ENCODE measurements at regions not wholly inside any gene's neighbourhood (a gene's known extent, or its start where the extent isn't known, plus 50 kb on each side); places are given as distances from the start of the nearest gene placed in this dataset.
"Not testable (repeated sequence)": the region's sequence is repeated elsewhere in the genome, so short reads cannot be mapped to it uniquely, and the experiment has no call there.

DNA sequence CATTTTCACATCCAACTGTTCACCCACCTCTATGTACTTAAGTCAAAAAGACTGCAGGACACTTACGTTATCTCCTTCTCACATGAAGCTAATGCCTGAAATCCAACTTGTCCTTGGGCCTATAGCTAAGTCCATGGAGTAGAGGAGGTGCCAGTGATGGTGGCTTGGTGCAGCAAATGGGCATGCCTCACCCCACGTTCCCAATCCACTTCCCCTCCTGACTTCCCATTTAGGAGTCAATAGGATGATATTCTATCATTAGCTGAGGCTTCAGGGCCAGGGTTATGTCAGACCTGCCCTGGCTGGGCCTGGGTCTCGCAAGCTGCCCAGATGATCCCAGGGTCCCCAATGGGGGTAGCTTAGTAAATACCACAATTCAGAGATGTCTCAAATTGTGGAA, 410.4 kb downstream of the MAFB start:
- DNase-seq (ENCODE audit: low spot score), result no peak

DNA sequence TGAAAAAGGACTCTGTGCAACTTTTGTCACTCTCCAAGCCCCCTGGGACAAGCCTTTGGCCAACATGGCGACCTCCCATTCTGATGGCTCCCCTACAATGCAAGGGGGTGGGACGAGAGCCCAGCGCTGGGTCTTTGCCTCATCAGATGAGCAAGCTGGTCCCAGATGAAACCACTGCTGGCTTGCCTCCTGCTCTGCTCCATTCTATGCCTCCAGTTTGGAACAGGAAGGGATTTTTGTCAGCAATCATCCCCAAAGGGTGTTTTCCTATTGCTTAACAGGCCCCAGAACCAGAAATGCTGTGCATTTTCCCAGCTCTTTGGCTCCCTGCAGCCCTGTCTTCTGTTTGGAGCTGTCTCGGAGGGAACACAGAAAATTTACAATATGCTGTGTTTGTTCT, 412.7 kb downstream of the MAFB start:
- no peak for DNase-seq (ENCODE audit: low spot score)

DNA sequence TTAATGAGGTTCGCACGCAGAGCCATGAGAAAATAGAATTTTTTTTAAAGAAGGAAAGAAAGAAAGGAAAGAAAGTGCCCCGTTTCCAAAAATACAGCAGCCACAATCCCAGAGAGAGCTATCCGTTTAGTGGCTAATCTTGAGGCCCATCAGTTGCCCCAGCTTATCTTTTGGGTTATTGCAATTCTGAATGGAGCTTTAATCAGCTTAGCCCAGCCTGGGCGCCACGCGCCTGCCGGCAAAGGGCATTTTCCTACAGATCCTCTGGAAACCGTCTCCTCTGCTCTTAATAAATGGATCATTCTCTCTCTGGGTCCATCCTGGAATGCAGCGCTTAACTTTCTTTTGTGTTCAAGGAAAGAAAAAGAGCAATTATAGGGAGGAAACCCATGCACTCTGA, 413.3 kb downstream of the MAFB start:
- no peak for DNase-seq (ENCODE audit: low spot score)

DNA sequence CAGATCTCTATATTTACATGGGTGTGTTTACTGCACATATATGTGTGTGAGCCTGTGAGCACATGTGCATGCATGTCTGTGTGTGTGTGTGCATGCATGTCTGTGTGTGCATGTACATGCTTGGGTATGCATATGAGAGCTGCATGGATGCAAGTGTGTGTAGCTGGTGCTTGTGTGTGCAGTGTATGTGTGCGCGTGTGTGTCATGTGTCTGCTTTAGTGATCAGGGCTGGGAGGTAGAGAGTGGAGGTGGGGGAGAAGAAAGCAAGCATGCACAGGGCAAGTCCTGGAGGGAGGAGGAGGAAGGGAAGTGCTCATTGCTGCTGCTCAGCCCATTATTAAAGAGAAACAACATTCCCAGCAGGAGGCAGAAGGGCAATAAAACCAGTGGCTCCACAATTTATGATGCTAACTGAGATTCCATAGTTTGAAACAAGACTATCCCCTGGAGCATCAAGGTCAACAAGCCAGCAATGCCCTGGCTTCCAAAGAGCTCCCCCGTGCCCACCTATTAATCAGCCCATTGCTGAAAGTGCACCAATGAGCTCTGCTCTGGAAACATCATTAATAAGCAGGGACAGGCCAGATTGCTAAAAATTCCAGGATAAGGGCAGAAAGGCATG, 414.0 kb downstream of the MAFB start:
- DNase-seq (ENCODE audit: low spot score), result no peak

GRCh38 chr20:40269274-40269673, 419.8 kb downstream of the MAFB start:
- DNase-seq (ENCODE audit: low spot score), result not testable (repeated sequence)

GRCh38 chr20:40268321-40269075, 420.5 kb downstream of the MAFB start:
- DNase-seq (ENCODE audit: low spot score), result no peak

GRCh38 chr20:40265825-40266533, 423.1 kb downstream of the MAFB start:
- peak; percentile 11 for DNase-seq (ENCODE audit: low spot score)

- DNase-seq (ENCODE audit: low spot score), result no peak
Observed at GRCh38 chr20:40262219-40262618, 426.8 kb downstream of the MAFB start.

- DNase-seq (ENCODE audit: low spot score), result no peak
Observed at GRCh38 chr20:40258931-40259330, 430.1 kb downstream of the MAFB start.

DNA sequence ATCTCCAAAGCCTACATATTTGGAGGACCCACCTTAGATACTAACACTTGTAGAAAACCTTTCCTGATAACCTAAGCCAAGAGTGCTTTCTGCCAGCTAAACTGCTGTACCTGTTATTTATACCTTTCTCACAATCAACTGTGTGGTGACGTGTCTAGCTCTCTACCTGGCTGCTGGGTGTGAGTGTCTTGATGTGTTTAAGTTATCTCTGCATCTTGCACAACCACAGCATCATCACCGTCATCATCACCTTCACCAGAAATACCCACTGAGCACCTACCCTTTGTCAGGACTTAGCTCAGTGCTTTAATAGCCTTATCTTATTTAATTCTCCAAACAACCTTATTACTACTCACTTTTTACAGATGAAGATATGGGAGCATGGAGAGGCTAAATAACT, 431.3 kb downstream of the MAFB start:
- DNase-seq (ENCODE audit: low spot score), result no peak

GRCh38 chr20:40255365-40255764, 433.7 kb downstream of the MAFB start:
- DNase-seq (ENCODE audit: low spot score), result no peak

- DNase-seq (ENCODE audit: low spot score), result no peak
Observed at GRCh38 chr20:40254023-40254772, 434.8 kb downstream of the MAFB start.

DNA sequence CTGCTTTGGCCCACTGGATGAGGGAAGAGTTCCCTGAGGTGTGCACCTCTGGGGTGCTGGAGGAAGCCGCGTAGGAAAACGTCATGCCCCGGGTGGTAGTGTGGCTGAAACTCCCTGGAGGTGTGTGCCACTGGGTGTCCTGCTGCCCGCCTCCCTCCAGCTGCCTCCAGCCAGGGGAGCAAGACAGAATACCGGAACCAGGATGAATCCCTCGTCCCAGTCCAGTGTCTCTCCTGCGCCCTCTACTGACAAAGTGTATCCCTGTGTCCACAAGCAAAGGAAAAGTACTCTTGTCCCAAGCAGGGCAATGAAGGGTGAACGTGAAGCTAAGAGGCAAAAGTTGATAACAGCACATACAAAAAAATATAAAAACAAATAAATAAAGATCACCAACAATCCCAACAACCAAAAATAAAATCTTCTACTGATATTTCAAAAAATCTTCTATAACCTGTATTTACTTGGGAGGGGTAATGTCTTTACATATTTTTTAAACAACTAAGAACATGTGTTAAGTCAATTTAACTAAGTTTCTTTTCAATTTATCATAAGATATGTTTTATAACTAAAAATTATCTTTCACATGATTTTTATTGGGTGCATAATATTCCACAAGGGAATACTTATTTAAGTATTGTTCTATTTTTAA, 437.6 kb downstream of the MAFB start:
- DNase-seq (ENCODE audit: low spot score), result peak; percentile 43

- no peak for DNase-seq (ENCODE audit: low spot score)
Observed at GRCh38 chr20:40249805-40250204, 439.2 kb downstream of the MAFB start.

- DNase-seq (ENCODE audit: low spot score), result no peak
Observed at GRCh38 chr20:40245829-40246228, 443.2 kb downstream of the MAFB start.

GRCh38 chr20:40244286-40244685, 444.8 kb downstream of the MAFB start:
- no peak for DNase-seq (ENCODE audit: low spot score)

- DNase-seq (ENCODE audit: low spot score), result no peak
Observed at GRCh38 chr20:40241596-40242343, 447.3 kb downstream of the MAFB start.

DNA sequence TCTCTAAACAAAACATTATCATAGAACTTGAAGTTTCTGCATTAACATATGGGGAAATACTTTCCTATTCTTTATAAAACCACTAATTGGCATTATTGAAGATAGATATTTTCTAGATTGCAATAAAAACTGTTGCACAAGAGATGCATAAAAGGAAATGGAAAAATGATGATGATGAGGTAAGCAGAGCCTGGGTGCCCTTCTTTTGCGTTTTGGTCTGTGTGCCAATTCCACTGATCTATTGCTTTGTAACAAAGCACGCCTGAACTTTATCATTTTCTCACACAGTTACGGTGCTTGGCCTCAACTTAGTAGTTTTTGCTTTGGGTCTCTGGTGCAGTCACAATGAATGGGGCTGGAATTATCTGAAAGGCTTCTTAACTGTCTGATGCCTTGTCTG, 450.5 kb downstream of the MAFB start:
- no peak for DNase-seq (ENCODE audit: low spot score)

GRCh38 chr20:40234593-40234992, 454.4 kb downstream of the MAFB start:
- no peak for DNase-seq (ENCODE audit: low spot score)

DNA sequence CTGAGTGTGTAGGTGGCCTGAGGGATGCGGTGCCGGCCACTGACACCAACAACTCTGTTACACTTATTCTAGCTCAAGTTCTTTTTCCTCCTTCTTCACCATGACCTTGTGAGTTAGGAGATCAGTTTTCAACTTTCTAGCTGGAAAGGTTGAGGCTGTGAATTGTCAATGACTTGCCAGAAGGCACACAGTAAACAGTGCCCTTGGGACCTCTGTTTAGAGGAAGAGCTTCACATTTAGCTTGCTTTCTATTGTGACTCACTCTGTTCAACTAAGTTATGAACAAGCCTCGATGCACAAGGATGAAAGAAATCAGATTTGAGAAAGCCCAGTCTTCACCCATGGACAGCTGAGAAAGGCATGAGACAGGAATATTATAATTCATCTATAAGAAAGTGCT, 455.6 kb downstream of the MAFB start:
- no peak for DNase-seq (ENCODE audit: low spot score)

DNA sequence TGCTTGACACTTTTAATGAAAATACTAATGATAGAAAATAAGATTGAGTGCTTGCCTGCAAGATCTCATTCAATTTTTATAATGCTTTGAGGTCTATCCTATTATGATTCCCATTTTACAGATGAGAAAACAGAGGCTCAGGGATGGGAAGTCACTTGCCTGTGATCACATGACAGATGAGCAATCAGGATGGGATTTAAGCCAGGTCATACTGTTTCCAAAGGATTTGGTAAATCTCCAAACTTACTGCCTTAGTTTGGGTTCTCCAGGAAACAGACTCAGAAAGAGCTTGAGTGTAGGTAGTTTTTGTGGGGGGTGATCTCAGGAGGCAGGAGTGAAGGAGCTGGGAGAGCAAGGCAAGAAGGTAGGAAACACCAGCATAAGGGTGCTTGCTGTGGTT, 456.3 kb downstream of the MAFB start:
- DNase-seq (ENCODE audit: low spot score), result no peak

Measured in hepatic stellate cell (primary cell).